GM18870 (cell line): ENCODE measurements at regions not wholly inside any gene's neighbourhood (a gene's known extent, or its start where the extent isn't known, plus 50 kb on each side); places are given as distances from the start of the nearest gene placed in this dataset.

Experiments
- ATAC-seq: cut with Tn5 transposase; IDR thresholded peaks from one replicate; pipeline ENCODE4 v1.9.1; 2021; ENCODE audit warnings: moderate library complexity; ENCODE audit not compliant: unreplicated experiment

GRCh38 chr6:156725712-156726111 lies 51.5 kb upstream of the ARID1B start:
- ATAC-seq = no peak

- ATAC-seq = peak; percentile 58
Measured at GRCh38 chr6:156720691-156721685, 56.2 kb upstream of the ARID1B start.

GRCh38 chr6:156719720-156720563 lies 57.2 kb upstream of the ARID1B start:
- ATAC-seq = peak; percentile 44

DNA sequence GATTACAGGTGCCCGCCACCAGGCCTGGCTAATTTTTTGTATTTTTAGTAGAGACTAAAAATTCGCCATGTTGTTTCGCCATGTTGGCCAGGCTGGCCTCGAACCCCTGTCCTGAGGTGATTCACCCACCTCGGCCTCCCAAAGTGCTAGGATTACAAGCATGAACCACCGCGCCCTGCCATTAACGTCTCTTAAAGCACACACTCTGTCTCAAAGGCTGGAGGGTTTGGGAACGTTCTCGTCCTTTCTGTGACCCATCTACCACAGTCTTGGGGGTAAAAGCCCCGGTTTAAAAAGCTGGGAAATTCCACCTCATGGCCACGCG lies 57.8 kb upstream of the ARID1B start:
- no peak for ATAC-seq

DNA sequence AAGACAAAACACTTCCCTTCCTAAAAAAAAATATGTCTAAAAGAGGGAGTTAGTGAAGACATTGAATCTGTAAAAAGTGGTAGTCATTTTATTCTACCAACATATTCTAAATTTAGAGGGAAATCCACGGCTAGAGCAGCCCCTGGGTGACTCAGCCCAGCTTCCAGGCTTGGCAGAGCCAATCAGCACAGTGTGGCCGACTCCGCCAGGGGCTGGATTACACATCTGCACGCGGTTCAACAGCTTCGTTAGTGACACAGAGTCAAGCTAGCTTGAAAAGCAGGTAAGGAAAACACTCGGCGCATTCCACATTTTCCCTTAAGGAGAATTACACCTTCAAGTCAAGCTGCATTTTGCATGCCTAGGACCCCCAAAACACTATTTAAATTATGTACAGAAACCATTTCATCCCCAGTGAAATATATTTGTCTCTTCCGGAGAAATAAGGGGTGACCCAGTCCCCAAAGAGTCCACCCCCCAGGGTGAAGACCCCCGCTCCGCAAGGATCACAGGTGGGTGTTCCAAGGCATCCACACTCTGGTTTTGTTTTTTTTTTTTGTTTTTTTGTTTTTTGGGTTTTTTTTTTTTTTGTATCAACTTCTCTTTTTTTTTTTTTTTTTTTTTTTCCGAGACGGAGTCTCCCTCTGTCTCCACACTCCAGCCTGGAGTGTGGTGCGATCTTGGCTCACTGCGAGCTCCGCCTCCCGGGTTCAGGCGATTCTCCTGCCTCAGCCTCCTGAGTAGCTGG lies 58.4 kb upstream of the ARID1B start:
- ATAC-seq = no peak

GRCh38 chr6:156717542-156717941 lies 59.6 kb upstream of the ARID1B start:
- ATAC-seq = no peak

GRCh38 chr6:156715839-156716238 lies 61.3 kb upstream of the ARID1B start:
- no peak for ATAC-seq

DNA sequence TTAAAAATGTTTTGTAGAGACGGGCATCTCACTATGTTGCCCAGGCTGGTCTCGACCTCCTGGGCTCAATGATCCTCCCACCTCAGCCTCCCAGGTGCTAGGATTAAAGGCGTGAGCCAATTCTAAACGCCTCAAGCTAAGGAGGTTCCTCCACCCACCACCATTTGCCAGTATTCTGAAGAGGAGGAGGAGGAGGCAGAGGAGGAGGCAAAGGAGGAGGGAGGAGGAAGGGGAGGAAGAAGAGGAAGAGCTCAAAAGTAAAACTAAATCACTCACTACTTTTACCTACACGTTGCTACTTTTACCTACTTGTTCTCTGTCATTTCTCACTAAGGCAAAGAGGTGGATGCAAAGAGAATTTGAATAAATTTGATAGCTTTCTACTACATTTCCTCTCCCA lies 63.6 kb upstream of the ARID1B start:
- no peak for ATAC-seq

DNA sequence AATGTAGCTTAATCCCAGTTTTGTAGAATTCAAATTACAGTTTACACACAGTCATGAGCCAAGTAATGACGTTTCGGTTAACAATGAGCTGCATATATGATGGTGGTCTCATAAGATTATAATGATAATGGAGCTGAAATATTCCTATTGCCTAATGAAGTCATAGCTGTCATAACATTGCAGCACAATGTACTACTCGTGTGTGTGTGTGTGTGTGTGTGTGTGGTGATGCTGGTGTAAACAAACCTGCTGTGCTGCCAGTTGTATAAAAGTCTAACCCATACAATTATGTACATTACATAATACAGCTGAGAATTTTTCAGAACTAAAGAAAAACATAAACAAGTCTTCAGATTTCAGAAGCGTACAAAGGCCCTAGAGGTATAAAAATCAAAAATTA lies 66.7 kb upstream of the ARID1B start:
- ATAC-seq = no peak

DNA sequence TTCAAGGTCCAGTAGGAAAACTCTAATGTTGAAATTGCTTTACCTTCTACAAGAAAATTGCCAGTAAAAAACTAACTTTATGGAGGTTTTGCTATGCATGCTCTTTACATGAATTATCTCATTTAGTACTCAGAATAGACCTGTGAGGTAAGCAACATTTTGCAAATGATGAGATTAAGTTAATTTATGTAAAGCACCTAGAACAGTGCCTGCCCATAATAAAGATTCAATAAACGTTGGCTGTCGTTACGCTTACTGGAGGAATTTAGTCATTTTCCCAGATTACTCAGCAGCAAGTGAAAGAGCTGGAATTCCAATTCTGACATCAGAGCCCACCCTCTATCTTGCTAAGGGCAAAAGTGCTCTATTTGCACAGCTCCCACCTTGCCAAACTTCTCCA lies 69.4 kb upstream of the ARID1B start:
- no peak for ATAC-seq

GRCh38 chr6:156703719-156704118 lies 73.5 kb upstream of the ARID1B start:
- no peak for ATAC-seq

DNA sequence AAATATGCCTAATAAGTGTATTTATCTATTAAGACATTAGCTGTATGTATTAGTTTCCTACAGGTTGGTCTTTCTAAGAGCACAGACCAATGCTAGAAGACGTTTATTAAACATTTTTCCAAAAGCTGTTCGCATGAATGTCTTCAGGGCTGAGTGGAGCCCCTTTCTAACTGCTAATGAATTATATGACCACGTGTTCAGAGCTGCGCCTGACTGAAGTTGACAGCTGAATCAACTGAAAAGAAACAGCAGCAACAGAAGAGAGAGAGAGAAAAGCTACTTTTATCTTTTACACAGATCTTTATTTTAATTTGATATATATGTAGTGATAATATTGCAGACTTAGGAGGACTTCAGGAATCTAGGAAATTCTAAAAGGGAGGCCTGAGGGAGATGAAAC lies 75.2 kb upstream of the ARID1B start:
- ATAC-seq = no peak

DNA sequence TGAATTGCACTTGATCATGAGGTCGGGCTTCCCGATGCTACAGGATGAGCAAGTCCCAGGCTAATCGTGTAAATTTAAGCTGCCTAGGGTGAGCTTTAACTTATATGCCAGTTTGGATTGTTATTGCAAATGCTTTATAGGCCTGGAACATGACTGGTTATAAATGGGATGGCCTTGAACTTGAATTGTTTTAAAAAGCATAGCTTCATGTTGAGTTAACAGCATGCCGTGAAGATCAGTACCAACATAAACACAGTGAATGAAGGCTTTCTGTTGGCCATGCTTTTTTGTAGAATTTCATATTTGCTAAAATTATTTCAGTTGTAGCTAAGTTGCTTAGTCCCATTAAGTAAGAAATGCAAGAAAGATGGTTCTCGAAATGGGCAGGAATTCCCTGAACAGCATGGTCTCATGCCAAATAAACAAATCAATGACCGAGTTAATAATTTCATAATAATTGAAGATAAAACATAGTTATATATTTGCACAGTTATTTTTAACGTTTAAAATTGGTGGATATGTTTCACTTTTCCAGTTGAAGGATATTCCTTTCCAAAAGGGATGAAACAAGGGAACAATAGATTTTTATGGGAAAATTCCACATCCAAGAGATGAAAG lies 76.6 kb upstream of the ARID1B start:
- no peak for ATAC-seq

- no peak for ATAC-seq
Measured at GRCh38 chr6:156699935-156700334, 77.2 kb upstream of the ARID1B start.

GRCh38 chr6:156699017-156699421 lies 78.2 kb upstream of the ARID1B start:
- peak; percentile 44 for ATAC-seq

- peak; percentile 73 for ATAC-seq
Measured at GRCh38 chr6:156698239-156699016, 78.8 kb upstream of the ARID1B start.

DNA sequence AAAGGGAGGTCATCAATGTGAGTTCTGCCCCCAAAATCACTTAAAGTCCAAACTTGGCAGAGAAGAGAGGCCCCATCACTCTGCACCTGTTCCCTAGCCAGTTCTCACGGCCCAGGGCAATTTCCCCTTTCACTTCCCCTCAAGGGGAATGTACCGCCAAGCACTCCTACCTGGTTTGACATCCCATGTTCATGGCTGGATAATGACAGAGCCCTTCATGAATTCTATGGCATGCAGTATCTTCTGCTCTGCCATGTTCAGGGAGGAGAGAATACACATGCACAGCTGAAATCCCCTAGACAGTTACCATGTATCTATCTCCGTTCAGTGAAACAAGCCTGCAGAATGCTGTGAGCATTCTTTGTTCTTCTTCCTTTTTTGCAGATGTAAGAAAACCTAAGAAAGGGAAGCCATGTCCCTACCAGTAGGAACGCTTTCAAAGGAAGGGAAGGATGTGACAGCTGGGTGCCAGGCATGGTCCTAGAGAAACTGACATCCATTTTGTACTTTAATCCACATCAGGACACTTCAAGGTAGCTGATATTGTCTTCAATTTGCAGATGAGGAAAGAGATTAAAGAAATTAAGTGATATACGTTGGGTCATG lies 79.8 kb upstream of the ARID1B start:
- ATAC-seq = peak; percentile 32

- no peak for ATAC-seq
Measured at GRCh38 chr6:156695742-156696141, 81.4 kb upstream of the ARID1B start.

GRCh38 chr6:156694679-156695078 lies 82.5 kb upstream of the ARID1B start:
- ATAC-seq = peak; percentile 17

DNA sequence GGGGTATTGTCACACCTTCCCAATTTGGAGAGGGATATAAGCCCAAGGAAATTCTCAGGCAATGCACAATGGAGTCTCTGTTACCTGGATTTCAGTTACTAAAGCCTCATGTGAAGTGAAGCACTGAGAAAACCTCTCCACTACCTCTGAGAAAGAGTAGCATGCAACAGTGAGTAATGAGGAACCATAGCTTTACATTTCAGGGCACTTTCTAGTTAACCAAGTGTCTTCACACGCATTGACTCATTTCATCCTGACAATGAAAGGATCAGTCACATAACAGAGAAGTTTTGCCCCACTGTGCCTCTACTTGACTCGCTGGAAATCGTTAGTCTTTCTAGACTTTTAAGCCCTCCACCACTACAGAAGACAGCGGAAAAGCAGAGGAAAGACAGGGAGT lies 86.2 kb upstream of the ARID1B start:
- peak; percentile 68 for ATAC-seq
